NOMO-1 (cell line): ENCODE measurements at regions not wholly inside any gene's neighbourhood (a gene's known extent, or its start where the extent isn't known, plus 50 kb on each side); places are given as distances from the start of the nearest gene placed in this dataset.

Source experiments
- DNase-seq, 2 experiments: peaks; one replicate each; lab custom pipeline; 2025; ENCODE audit not compliant: unreplicated experiment in 2 of 2; lab: John Stamatoyannopoulos, UW

- no peak for DNase-seq
Observed at GRCh38 chr16:73337373-73338296, 289.7 kb upstream of the ZFHX3 start.

GRCh38 chr16:73329358-73330286 lies 281.7 kb upstream of the ZFHX3 start:
- DNase-seq: no peak

GRCh38 chr16:73326770-73327470 lies 279.0 kb upstream of the ZFHX3 start:
- DNase-seq: no peak

GRCh38 chr16:73326221-73326620 lies 278.3 kb upstream of the ZFHX3 start:
- no peak for DNase-seq

- DNase-seq: no peak
Observed at GRCh38 chr16:73323880-73324279, 276.0 kb upstream of the ZFHX3 start.

- no peak for DNase-seq
Observed at GRCh38 chr16:73322856-73323255, 274.9 kb upstream of the ZFHX3 start.

- DNase-seq: no peak
Observed at GRCh38 chr16:73321853-73322252, 273.9 kb upstream of the ZFHX3 start.

- DNase-seq: no peak
Observed at GRCh38 chr16:73319737-73320136, 271.8 kb upstream of the ZFHX3 start.

GRCh38 chr16:73319261-73319660 lies 271.3 kb upstream of the ZFHX3 start:
- no peak for DNase-seq

GRCh38 chr16:73317321-73317857 lies 269.5 kb upstream of the ZFHX3 start:
- DNase-seq: no peak

- peak in 1 of 2 experiments; percentile 0 for DNase-seq
Observed at GRCh38 chr16:73315645-73316044, 267.7 kb upstream of the ZFHX3 start.

GRCh38 chr16:73313950-73314349 lies 266.0 kb upstream of the ZFHX3 start:
- DNase-seq: no peak

GRCh38 chr16:73311857-73312723 lies 264.2 kb upstream of the ZFHX3 start:
- no peak for DNase-seq

GRCh38 chr16:73308771-73309170 lies 260.8 kb upstream of the ZFHX3 start:
- no peak for DNase-seq

GRCh38 chr16:73306901-73307413 lies 259.0 kb upstream of the ZFHX3 start:
- no peak for DNase-seq

- no peak for DNase-seq
Observed at GRCh38 chr16:73304008-73304774, 256.3 kb upstream of the ZFHX3 start.

- DNase-seq: no peak
Observed at GRCh38 chr16:73302942-73303341, 255.0 kb upstream of the ZFHX3 start.

GRCh38 chr16:73301984-73302383 lies 254.1 kb upstream of the ZFHX3 start:
- no peak for DNase-seq

GRCh38 chr16:73299346-73299745 lies 251.4 kb upstream of the ZFHX3 start:
- no peak for DNase-seq
